NCI-H1105 (cell line): ENCODE measurements at regions not wholly inside any gene's neighbourhood (a gene's known extent, or its start where the extent isn't known, plus 50 kb on each side); places are given as distances from the start of the nearest gene placed in this dataset.
A peak's percentile ranks its signal among the peaks of the same experiment; 100 is the strongest.

ENCODE experiments used
- DNase-seq: peaks from one replicate; lab custom pipeline; 2025; lab: John Stamatoyannopoulos, UW

- DNase-seq: no peak
Observed at GRCh38 chr7:25314731-25315267, 86.5 kb upstream of the NPVF start.

GRCh38 chr7:25316366-25316765, 88.1 kb upstream of the NPVF start:
- DNase-seq: no peak

- no peak for DNase-seq
Observed at GRCh38 chr7:25318047-25318446, 89.8 kb upstream of the NPVF start.

GRCh38 chr7:25319707-25320106, 91.4 kb upstream of the NPVF start:
- no peak for DNase-seq

- no peak for DNase-seq
Observed at GRCh38 chr7:25320791-25321190, 92.5 kb upstream of the NPVF start.

GRCh38 chr7:25321424-25321823, 93.1 kb upstream of the NPVF start:
- no peak for DNase-seq

GRCh38 chr7:25322473-25322872, 94.2 kb upstream of the NPVF start:
- DNase-seq: no peak

- DNase-seq: no peak
Observed at GRCh38 chr7:25325186-25325757, 97.0 kb upstream of the NPVF start.

GRCh38 chr7:25326501-25327156, 98.3 kb upstream of the NPVF start:
- DNase-seq: no peak

GRCh38 chr7:25329815-25330214, 101.5 kb upstream of the NPVF start:
- no peak for DNase-seq

- no peak for DNase-seq
Observed at GRCh38 chr7:25333296-25333928, 105.1 kb upstream of the NPVF start.

- no peak for DNase-seq
Observed at GRCh38 chr7:25347360-25348066, 119.2 kb upstream of the NPVF start.

- DNase-seq: no peak
Observed at GRCh38 chr7:25348104-25348503, 119.8 kb upstream of the NPVF start.

GRCh38 chr7:25349283-25350017, 121.2 kb upstream of the NPVF start:
- no peak for DNase-seq

GRCh38 chr7:25350041-25350440, 121.8 kb upstream of the NPVF start:
- no peak for DNase-seq

- no peak for DNase-seq
Observed at GRCh38 chr7:25351761-25352160, 123.5 kb upstream of the NPVF start.

GRCh38 chr7:25353196-25353595, 124.9 kb upstream of the NPVF start:
- no peak for DNase-seq

GRCh38 chr7:25353732-25354131, 125.4 kb upstream of the NPVF start:
- DNase-seq: no peak

GRCh38 chr7:25356534-25357151, 128.4 kb upstream of the NPVF start:
- no peak for DNase-seq

GRCh38 chr7:25358926-25359325, 130.6 kb upstream of the NPVF start:
- DNase-seq: no peak

GRCh38 chr7:25359471-25360059, 131.3 kb upstream of the NPVF start:
- DNase-seq: peak; percentile 91
